GM21390 (cell line): ENCODE measurements at regions not wholly inside any gene's neighbourhood (a gene's known extent, or its start where the extent isn't known, plus 50 kb on each side); places are given as distances from the start of the nearest gene placed in this dataset.
"Not testable (repeated sequence)": the region's sequence is repeated elsewhere in the genome, so short reads cannot be mapped to it uniquely, and the experiment has no call there.

Experiments used
- ATAC-seq: cut with Tn5 transposase; IDR thresholded peaks from one replicate; pipeline ENCODE4 v1.9.1; 2021; ENCODE audit not compliant: unreplicated experiment

- ATAC-seq, result no peak
Measured at GRCh38 chr18:55906536-55906935, 318.5 kb upstream of the TCF4 start.

- ATAC-seq, result no peak
Measured at GRCh38 chr18:55903911-55904310, 315.9 kb upstream of the TCF4 start.

DNA sequence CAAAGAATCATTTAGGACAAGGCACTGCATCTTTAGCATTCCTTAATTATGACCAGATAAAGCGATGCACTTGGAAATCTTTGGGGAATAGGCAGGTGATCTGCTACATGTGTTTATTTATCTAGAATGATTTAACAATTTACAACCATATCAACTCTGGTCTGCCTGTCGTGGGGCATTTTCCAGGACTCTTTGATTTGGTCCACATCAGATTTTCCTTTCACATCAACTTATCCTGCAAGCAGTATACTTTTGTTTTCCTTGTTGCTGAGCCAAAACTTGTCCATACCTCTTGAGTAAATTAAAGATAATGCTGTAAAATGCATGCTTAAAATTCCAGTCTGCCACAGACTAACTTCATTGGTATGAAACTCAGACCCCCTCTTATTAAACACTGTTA is 312.4 kb upstream of the TCF4 start:
- no peak for ATAC-seq

DNA sequence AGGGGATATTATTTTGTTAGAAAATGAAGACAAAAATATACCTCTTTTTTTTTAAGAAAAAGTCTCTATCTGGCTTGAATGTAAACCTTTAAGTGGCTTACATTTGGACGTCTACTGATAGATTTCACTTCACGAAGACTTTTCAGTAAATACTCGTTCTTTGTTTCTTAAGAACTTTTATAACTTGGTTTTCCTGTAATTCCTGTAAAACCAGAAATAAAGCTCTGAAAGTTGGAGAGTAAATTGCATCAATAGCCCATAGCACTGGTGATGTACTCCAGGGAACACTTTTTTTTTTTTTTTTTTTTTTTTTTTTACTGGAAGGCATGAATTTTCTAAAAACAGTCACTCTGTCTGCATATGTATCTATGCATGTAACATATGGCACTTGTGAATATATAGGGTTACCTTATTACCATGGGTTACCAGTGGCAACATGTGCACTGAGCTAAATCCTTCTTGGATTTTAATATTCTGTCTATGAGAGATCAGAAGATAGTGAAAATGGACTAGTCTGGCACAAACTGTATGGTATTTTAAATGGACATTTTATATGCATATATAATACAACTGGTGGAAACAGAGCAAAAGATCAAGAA is 309.2 kb upstream of the TCF4 start:
- no peak for ATAC-seq

- no peak for ATAC-seq
Measured at GRCh38 chr18:55893948-55894347, 306.0 kb upstream of the TCF4 start.

DNA sequence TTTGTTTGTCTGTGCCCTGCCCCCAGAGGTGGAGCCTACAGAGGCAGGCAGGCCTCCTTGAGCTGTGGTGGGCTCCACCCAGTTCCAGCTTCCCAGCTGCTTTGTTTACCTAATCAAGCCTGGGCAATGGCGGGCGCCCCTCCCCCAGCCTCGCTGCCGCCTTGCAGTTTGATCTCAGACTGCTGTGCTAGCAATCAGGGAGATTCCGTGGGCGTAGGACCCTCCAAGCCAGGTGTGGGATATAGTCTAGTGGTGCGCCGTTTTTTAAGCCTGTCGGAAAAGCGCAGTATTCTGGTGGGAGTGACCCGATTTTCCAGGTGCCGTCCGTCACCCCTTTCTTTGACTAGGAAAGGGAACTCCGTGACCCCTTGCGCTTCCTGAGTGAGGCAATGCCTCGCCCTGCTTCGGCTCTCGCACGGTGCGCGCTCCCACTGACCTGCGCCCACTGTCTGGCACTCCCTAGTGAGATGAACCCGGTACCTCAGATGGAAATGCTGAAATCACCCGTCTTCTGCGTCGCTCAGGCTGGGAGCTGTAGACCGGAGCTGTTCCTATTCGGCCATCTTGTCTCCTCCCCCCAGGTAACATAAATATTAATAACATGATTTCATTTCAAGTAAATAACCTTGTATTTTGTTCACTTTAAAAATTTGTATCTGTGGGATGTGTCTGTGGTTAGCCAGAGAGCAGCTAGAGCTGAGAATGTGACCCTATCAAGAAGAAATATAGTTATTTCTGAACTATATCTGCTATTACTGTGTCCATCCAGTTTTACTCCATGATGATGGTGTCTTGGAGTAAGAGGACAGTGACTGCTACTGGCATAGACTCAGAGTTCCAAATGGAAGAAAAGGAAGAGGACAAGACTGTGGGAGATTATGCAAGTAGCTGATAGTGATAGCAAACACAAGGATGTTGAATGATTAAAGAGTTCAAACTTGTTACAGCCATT is 305.1 kb upstream of the TCF4 start:
- not testable (repeated sequence) for ATAC-seq

GRCh38 chr18:55886886-55887285 is 298.9 kb upstream of the TCF4 start:
- ATAC-seq, result no peak

DNA sequence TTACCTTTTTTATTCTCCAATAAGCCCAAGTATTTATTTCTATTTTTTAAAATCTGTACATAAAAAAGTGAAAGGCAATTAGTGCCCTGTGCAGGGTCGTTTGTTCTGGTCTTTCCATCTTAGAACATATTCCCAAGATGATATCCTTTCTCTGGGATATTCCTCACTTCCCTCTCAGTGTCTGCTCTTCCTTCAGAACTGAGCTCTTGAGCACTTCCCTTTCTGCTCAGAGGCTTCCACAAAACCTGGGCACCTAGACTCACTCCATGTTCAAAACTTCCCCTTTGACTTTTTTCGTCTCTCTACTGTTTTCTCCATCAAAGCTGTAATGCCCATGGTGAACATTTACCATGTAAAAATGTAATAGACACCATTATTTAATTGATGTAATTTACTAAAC is 296.5 kb upstream of the TCF4 start:
- ATAC-seq, result no peak

GRCh38 chr18:55880617-55881016 is 292.6 kb upstream of the TCF4 start:
- ATAC-seq, result no peak

DNA sequence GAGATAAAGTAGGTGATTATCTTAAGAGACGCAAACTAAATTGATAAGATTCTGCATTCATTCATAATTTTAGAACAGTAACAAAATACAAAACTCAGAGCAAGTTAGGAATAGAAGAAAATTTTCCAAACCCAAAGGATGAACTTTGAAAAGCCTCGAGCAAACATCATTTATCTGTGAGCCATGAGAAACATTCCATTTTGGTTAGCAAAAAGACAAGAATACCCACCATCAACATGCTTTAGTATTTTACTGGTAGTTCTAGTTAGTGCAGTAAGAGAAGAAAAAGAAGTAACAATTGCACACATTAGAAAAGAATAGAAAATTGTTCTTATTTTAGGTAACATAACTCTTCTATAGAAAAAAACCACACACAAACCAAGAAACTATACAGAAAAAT is 291.3 kb upstream of the TCF4 start:
- ATAC-seq, result no peak

DNA sequence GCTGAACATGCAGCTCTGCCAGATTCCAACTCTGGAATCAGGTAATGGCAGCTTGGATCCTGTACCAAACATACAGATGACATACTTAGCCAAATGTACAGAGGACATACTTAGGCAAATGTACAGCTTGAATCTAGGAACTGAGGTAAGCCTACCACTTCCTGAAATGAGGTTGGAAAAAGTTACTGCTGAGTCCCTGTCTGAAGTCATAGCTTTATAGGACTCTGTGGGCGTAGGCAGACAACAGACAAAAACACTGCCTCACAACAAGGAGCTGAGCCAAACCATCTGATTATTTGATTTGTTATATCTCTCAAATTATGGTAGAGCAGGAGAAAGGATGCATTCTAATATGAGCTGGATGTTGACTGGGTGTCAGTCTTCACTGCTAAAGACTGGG is 290.2 kb upstream of the TCF4 start:
- no peak for ATAC-seq

GRCh38 chr18:55877321-55877720 is 289.3 kb upstream of the TCF4 start:
- no peak for ATAC-seq

DNA sequence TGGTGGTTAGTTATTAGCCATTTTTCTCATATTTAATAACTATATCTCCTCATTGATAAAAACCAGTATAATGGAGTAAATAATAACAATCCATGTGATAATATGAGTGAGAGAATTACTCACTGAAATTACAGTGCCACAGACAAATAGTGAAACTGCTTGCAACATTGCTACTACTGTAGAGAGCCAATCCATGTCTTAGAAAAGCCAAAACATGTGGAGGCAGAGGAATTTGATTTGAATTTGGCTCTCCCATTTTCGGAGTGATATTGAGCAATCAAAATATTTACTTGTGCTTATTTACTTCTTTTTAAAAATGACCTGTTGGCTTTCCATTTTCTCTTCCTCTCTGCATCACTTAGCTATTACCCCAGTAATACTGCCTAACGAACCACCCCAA is 288.3 kb upstream of the TCF4 start:
- no peak for ATAC-seq

- no peak for ATAC-seq
Measured at GRCh38 chr18:55875371-55875901, 287.4 kb upstream of the TCF4 start.

DNA sequence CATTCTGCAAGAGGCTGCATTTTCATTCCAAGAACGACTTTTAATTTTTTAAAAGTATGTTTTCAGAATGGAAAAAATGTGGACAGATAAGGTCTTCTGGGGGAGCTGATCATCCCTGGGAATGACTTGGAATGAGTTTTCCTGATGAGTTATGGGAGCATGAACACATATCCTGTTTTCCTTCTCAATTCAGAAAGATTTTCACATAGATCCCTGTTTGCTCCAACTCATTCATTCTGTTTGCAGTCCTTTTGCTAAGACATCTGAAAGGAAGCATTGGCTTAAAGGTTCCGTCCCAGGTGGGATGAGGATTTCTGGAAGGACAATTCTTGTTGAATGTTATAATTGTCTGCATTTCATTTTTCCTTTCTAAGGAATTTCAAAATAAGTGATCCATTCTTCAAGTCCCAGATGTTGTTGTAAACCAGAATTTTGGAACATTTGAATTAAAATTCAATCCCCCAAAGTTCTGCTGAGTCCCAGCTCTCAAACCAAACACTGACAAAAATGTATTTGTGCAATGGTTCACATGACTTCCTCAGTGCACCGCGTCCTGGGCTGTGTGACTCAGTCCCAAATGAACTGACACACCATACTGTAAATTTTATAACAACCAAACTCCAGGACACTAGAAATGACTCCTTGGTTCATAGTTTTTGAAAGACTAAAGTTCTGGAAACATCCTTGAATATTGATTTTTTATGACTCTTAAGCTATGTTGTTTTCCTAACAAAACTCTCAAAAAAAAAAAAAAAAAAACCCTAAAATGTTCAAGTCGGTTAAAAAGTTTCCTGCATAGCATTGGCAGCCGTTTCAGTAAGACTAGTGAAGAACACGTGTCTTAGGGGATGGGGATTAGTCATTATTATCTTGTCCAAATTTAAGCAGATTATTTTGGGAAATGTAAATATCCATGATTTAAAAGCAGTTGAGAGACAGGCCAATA is 281.8 kb upstream of the TCF4 start:
- ATAC-seq, result no peak

- ATAC-seq, result no peak
Measured at GRCh38 chr18:55868909-55869308, 280.9 kb upstream of the TCF4 start.

GRCh38 chr18:55866886-55867285 is 278.9 kb upstream of the TCF4 start:
- no peak for ATAC-seq

GRCh38 chr18:55866006-55866405 is 278.0 kb upstream of the TCF4 start:
- ATAC-seq, result no peak

- no peak for ATAC-seq
Measured at GRCh38 chr18:55864281-55864680, 276.3 kb upstream of the TCF4 start.

- ATAC-seq, result no peak
Measured at GRCh38 chr18:55863876-55864275, 275.9 kb upstream of the TCF4 start.

DNA sequence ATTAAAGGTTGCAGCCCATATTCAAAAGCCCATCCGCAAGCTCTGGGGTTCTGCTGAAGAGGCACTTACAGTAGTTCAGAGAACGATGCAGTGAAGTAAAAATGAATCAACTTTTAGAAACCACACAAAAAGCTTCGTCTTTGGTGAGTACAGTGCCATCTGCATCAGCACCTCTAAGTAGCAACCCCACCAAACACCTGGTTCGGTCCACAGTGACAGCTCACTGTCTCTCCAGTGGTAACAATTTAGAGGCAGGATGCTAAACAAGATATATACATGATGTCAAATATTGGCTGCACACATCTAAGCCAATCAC is 275.4 kb upstream of the TCF4 start:
- no peak for ATAC-seq
